Middle frontal gyrus (tissue), 1 donor: ENCODE measurements at regions not wholly inside any gene's neighbourhood (a gene's known extent, or its start where the extent isn't known, plus 50 kb on each side); places are given as distances from the start of the nearest gene placed in this dataset.

Experiments
- DNase-seq: peaks from one replicate; pipeline ENCODE4 v3.0.0-alpha.2; 2015; ENCODE audit warnings: low spot score; ENCODE audit errors: extremely low spot score

DNA sequence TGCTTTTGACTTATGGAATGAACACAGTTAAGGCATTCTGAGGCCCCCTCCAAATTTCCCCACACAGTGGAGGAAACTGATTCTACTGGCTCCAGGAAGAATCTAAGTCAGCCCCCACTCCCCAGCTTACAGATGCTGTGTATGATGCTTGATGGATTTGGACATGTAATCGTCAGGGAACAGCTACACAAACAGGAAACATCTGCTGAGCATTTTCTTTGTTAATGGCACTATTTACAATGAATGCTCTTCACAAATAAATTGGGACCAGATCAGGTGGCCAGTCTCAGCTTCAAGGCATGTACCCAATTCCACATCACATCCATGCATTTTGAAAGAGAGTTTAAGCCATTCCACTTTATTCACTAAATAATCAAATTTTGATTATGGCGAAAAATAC, 562.3 kb downstream of the SOX11 start:
- no peak for DNase-seq

GRCh38 chr2:6264198-6264597, 572.0 kb downstream of the SOX11 start:
- DNase-seq: no peak

GRCh38 chr2:6281524-6281923, 584.2 kb downstream of the CMPK2 start:
- DNase-seq: no peak

- DNase-seq: no peak
These were observed 582.4 kb downstream of the CMPK2 start for GRCh38 chr2:6283259-6283658.

DNA sequence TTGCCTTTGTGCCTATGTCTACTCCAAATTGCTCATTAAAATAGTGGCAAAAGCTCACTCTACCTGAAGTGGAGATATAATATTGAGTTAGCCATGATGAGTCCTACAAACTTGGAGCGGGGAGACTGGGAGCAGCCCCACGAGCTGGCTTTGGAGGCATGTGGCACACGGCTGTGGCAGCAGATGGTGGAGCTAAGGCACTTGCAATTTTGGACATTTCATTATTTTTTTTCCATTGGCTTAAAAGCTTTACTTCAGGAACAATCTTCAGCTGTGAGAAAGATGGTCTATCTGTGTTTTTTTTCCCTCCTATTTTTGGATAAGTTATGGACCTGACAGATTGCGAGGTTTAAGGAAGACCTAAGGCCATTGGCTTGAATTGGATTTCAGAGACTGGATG, 578.3 kb downstream of the CMPK2 start:
- no peak for DNase-seq

- no peak for DNase-seq
These were observed 576.9 kb downstream of the CMPK2 start for GRCh38 chr2:6288791-6289190.

DNA sequence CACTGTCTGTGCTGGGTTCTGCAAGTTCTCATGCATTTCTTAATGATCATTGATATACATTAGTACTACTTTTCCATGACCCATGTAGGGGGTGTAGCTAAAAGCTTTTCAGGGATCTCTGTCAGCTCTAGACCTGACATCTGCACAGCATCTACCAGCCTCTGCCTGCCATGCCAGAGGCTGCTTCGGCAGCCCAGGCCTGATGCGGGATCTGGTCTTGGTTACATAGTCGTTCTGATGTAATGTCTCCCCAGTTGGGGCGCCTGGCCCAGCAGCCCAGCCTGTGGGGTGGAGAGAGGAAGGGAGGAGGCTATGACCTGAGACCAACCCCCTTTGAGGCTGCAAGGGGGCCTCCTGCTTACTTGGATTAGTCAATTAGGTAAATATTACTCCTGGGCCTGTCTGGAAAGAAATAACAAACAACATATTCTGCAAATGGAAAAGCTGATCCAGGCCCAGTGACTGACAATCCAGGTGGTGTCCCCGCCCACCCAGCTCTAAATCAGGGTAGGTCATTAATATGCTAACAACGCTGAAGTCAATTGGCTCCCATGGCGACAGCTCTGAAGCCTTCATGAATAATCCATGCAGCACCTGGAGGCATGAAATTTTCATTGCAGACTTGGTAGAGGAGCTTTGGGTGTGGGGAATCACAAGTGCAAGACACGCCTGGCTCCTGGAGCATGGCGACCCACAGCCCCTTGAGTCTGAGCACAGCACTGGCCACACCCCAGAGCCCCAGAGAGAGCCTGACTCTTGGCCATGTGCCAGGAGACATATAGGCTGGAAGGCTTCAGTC, 575.3 kb downstream of the CMPK2 start:
- DNase-seq: no peak

GRCh38 chr2:6294791-6295190, 570.9 kb downstream of the CMPK2 start:
- no peak for DNase-seq

GRCh38 chr2:6297238-6297637, 568.5 kb downstream of the CMPK2 start:
- DNase-seq: no peak

- DNase-seq: no peak
These were observed 564.3 kb downstream of the CMPK2 start for GRCh38 chr2:6301426-6301825.

- no peak for DNase-seq
These were observed 556.7 kb downstream of the CMPK2 start for GRCh38 chr2:6308986-6309385.

DNA sequence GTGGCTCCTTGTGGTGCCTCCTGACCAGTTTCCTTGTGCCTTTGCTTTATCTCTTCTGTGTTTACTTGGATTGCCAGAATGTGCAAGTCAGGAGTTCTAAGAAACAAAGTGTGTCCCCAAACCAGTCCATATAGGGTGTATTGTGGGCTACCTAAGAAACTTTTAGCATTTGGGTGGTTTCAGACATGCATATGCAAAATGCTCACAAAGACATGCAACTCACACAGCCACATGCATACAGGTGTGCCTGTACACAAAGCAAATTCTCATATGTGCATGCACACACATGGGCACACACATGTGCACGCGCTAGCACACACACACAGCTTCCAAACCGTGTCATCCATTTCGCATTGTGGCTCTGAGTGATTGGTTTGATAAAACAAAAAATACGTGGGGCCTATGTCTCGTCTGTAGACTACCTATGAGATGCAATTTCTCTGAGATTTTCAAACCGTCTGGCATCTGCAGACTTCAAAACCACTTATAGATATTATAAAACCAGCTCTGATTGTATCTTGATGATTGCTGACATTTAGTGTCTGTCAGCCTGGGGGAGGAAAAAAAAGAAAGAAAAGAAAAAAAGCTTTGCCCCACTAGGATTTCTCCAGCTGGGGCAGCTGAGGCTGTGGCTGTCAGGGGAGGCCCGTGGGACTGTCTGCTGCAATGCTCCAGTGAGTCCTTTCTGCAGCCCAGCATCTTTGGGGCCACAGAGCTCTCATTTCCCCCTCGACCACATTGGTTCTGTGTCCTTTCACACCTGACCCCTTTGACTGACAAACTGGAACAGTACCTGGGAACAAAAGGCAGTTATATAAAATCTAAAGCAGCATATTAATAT, 556.1 kb downstream of the CMPK2 start:
- DNase-seq: no peak

GRCh38 chr2:6310256-6311215, 555.2 kb downstream of the CMPK2 start:
- DNase-seq: no peak

DNA sequence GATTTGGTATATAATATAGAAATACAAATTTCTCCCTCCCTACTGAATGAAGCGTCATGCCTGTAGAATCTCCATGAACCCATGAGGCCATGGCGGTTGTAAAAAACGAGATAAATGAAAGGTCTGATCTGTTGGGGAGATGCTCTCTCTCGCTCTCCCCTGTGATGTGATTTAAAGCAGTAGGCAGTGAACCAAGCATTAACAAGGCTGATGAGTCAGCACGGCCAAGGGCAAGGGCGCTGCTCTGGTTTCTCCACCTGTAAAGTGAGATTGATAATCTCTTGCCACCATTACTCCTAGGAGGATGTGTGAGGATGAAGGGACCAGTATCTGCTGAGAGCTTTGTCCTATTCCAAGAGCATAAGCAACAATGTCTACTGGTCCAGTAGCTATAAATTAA, 553.3 kb downstream of the CMPK2 start:
- no peak for DNase-seq

DNA sequence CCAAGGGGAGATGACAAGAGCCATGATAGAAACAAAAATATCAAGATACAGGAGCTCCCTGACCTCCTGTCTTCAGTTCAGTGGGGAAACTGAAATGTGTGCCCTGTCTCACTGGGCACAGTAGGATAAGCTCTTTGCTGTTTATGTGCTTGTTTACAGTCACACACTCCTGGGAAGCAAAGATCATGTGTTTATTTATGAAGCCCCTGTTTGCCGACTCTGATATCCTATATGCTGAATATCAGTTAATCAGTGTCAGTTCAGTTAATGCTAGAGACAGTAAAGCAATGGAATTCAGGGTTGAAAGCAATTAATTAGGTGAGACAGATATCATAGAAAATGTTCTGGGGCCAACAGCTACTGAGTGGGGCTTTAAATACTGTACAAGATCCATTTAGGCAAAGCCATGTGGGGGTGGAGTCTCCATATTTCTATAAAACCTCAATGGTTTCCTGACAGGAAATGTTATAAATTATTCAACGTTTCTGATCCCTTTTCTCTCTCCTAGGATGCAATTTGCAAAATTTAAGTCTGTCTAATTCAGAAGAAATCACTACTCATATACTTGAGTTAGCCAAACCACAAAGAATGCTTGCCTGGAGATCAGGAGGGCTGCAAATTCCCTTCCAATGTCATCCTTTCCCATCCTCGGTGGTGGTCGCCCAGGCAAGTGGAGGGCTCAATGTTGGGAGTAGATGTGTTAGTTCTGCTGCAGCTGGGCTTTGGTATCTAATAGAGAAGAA, 551.3 kb downstream of the CMPK2 start:
- no peak for DNase-seq

DNA sequence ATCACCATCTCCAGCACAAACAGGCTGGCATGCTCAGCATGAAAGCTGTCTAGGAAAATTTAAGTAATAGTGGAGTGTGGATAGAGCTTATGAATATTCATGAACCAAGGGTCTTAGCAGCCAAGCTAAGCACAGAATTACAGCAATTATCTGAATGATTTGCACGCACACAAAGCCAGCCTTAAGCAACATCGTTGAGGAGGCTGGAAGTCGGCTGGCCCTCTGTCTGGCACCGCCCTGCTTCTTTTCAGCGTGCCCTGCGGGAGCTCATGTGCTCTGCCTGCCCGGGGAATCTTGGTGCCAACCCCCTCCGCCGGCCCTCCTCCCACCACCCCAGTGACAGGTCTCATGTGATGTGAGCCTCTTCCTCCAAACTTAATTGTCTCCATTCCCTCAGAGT, 540.1 kb downstream of the CMPK2 start:
- DNase-seq: no peak

- no peak for DNase-seq
These were observed 538.7 kb downstream of the CMPK2 start for GRCh38 chr2:6326958-6327357.

GRCh38 chr2:6336752-6337471, 528.8 kb downstream of the CMPK2 start:
- DNase-seq: no peak

DNA sequence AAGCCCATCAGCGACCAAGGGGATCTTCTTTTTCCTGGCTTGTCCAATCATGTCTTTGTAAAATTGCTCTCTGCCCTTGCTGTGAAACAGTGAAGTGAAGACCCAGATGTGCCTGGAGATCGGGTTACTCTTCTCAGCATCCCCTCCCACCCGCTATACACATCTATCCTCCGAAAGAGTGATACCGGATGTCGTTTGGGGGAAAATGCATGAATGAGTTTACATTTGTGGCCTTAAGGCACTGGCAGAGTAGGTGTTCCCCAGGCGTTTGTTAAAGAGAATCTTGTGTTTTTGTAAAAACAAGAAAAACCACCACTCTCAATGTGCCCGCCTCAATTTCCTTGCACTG, 528.3 kb downstream of the CMPK2 start:
- no peak for DNase-seq

- DNase-seq: no peak
These were observed 524.0 kb downstream of the CMPK2 start for GRCh38 chr2:6341588-6342129.
